ENCODE measurements at regions not wholly inside any gene's neighbourhood (a gene's known extent, or its start where the extent isn't known, plus 50 kb on each side); places are given as distances from the start of the nearest gene placed in this dataset.

GRCh38 chr18:51653507-51654213 lies 456.2 kb upstream of the MEX3C start:
- no peaks in the 10 kb centered on the region for H3K9me3 ChIP-seq (ENCODE audit: control insufficient read depth, low read length, poor library complexity, severe bottlenecking)
- H3K36me3 Mint-ChIP-seq (ENCODE audit: low read depth), result peaks cover 3% of the 10 kb centered on the region
- DNase-seq, result no peak
- H3K4me1 Mint-ChIP-seq, result peaks cover 6% of the 10 kb centered on the region
- ATAC-seq, result no peak
- H3K27ac Mint-ChIP-seq, result no peak overlapping the region
- peaks cover 38% of the 10 kb centered on the region for H3K27me3 Mint-ChIP-seq
- no peak overlapping the region for H3K4me3 Mint-ChIP-seq

- no peaks in the 10 kb centered on the region for H3K9me3 ChIP-seq (ENCODE audit: control insufficient read depth, low read length, poor library complexity, severe bottlenecking)
- H3K36me3 Mint-ChIP-seq (ENCODE audit: low read depth), result peaks cover 3% of the 10 kb centered on the region
- H3K27ac Mint-ChIP-seq, result no peak overlapping the region
- no peak overlapping the region for H3K4me3 Mint-ChIP-seq
- peaks cover 6% of the 10 kb centered on the region for H3K4me1 Mint-ChIP-seq
- DNase-seq (no peak), ATAC-seq (no peak)
- peaks cover 38% of the 10 kb centered on the region for H3K27me3 Mint-ChIP-seq
These were observed 457.2 kb upstream of the MEX3C start for GRCh38 chr18:51654488-51655326.

GRCh38 chr18:51655327-51655698 lies 457.8 kb upstream of the MEX3C start:
- Mint-ChIP-seq H3K36me3 (ENCODE audit: low read depth) (peaks cover 3% of the 10 kb centered on the region), H3K4me3 (no peak overlapping the region), H3K27ac (no peak overlapping the region), H3K4me1 (peaks cover 6% of the 10 kb centered on the region), H3K27me3 (peaks cover 38% of the 10 kb centered on the region)
- DNase-seq (no peak), ATAC-seq (no peak)
- H3K9me3 ChIP-seq (ENCODE audit: control insufficient read depth, low read length, poor library complexity, severe bottlenecking), result no peaks in the 10 kb centered on the region

GRCh38 chr18:51656249-51656648 lies 458.8 kb upstream of the MEX3C start:
- H3K4me1 Mint-ChIP-seq, result peaks cover 6% of the 10 kb centered on the region

GRCh38 chr18:51658436-51658835 lies 461.0 kb upstream of the MEX3C start:
- no peaks in the 10 kb centered on the region for H3K36me3 Mint-ChIP-seq (ENCODE audit: low read depth)
- H3K27ac Mint-ChIP-seq, result no peak overlapping the region
- ATAC-seq (no peak), DNase-seq (no peak)
- H3K4me1 Mint-ChIP-seq, result peaks cover 6% of the 10 kb centered on the region
- peaks cover 23% of the 10 kb centered on the region for H3K27me3 Mint-ChIP-seq
- no peak overlapping the region for H3K4me3 Mint-ChIP-seq
- no peaks in the 10 kb centered on the region for H3K9me3 ChIP-seq (ENCODE audit: control insufficient read depth, low read length, poor library complexity, severe bottlenecking)

More at GRCh38 chr18:51656249-51656648, 458.8 kb upstream of the MEX3C start:
- H3K27ac Mint-ChIP-seq, result no peak overlapping the region
- no peaks in the 10 kb centered on the region for H3K36me3 Mint-ChIP-seq (ENCODE audit: low read depth)
- H3K4me3 Mint-ChIP-seq, result no peak overlapping the region
- DNase-seq (no peak), ATAC-seq (no peak)
- H3K9me3 ChIP-seq (ENCODE audit: control insufficient read depth, low read length, poor library complexity, severe bottlenecking), result no peaks in the 10 kb centered on the region
- peaks cover 30% of the 10 kb centered on the region for H3K27me3 Mint-ChIP-seq

- Mint-ChIP-seq H3K36me3 (ENCODE audit: low read depth) (no peaks in the 10 kb centered on the region), H3K27me3 (peaks cover 25% of the 10 kb centered on the region), H3K27ac (no peak overlapping the region), H3K4me1 (peaks cover 6% of the 10 kb centered on the region), H3K4me3 (no peak overlapping the region)
- no peaks in the 10 kb centered on the region for H3K9me3 ChIP-seq (ENCODE audit: control insufficient read depth, low read length, poor library complexity, severe bottlenecking)
- ATAC-seq, result no peak
- no peak for DNase-seq
These were observed 462.3 kb upstream of the MEX3C start for GRCh38 chr18:51659781-51660180.

GRCh38 chr18:51660188-51660715 lies 462.8 kb upstream of the MEX3C start:
- H3K9me3 ChIP-seq (ENCODE audit: control insufficient read depth, low read length, poor library complexity, severe bottlenecking), result no peaks in the 10 kb centered on the region
- DNase-seq (no peak), ATAC-seq (no peak)
- H3K4me1 Mint-ChIP-seq, result peaks cover 6% of the 10 kb centered on the region
- H3K36me3 Mint-ChIP-seq (ENCODE audit: low read depth), result no peaks in the 10 kb centered on the region
- H3K4me3 Mint-ChIP-seq, result no peak overlapping the region
- peaks cover 24% of the 10 kb centered on the region for H3K27me3 Mint-ChIP-seq
- no peak overlapping the region for H3K27ac Mint-ChIP-seq

- Mint-ChIP-seq H3K4me1 (no peaks in the 10 kb centered on the region), H3K27me3 (peaks cover 34% of the 10 kb centered on the region), H3K4me3 (no peak overlapping the region), H3K27ac (no peak overlapping the region), H3K36me3 (ENCODE audit: low read depth) (no peaks in the 10 kb centered on the region)
- no peak for ATAC-seq
- H3K9me3 ChIP-seq (ENCODE audit: control insufficient read depth, low read length, poor library complexity, severe bottlenecking), result no peaks in the 10 kb centered on the region
- no peak for DNase-seq
These were observed 466.8 kb upstream of the MEX3C start for GRCh38 chr18:51664236-51664635.

- no peak for ATAC-seq
- no peak overlapping the region for H3K27ac Mint-ChIP-seq
These were observed 469.3 kb upstream of the MEX3C start for GRCh38 chr18:51666763-51667191.

GRCh38 chr18:51668101-51668500 lies 470.6 kb upstream of the MEX3C start:
- no peak overlapping the region for H3K4me3 Mint-ChIP-seq
- no peak for ATAC-seq
- DNase-seq, result no peak
- no peaks in the 10 kb centered on the region for H3K36me3 Mint-ChIP-seq (ENCODE audit: low read depth)
- no peak overlapping the region for H3K27ac Mint-ChIP-seq
- H3K27me3 Mint-ChIP-seq, result peaks cover 45% of the 10 kb centered on the region
- no peaks in the 10 kb centered on the region for H3K4me1 Mint-ChIP-seq
- H3K9me3 ChIP-seq (ENCODE audit: control insufficient read depth, low read length, poor library complexity, severe bottlenecking), result no peaks in the 10 kb centered on the region

More at GRCh38 chr18:51666763-51667191, 469.3 kb upstream of the MEX3C start:
- no peak for DNase-seq
- H3K27me3 Mint-ChIP-seq, result peaks cover 45% of the 10 kb centered on the region
- H3K9me3 ChIP-seq (ENCODE audit: control insufficient read depth, low read length, poor library complexity, severe bottlenecking), result no peaks in the 10 kb centered on the region
- H3K4me1 Mint-ChIP-seq, result no peaks in the 10 kb centered on the region
- no peaks in the 10 kb centered on the region for H3K36me3 Mint-ChIP-seq (ENCODE audit: low read depth)
- H3K4me3 Mint-ChIP-seq, result no peak overlapping the region

GRCh38 chr18:51668607-51669006 lies 471.1 kb upstream of the MEX3C start:
- H3K4me1 Mint-ChIP-seq, result no peaks in the 10 kb centered on the region
- no peaks in the 10 kb centered on the region for H3K9me3 ChIP-seq (ENCODE audit: control insufficient read depth, low read length, poor library complexity, severe bottlenecking)
- ATAC-seq, result no peak
- no peak for DNase-seq
- no peaks in the 10 kb centered on the region for H3K36me3 Mint-ChIP-seq (ENCODE audit: low read depth)
- peaks cover 45% of the 10 kb centered on the region for H3K27me3 Mint-ChIP-seq
- H3K4me3 Mint-ChIP-seq, result no peak overlapping the region
- no peak overlapping the region for H3K27ac Mint-ChIP-seq

- H3K36me3 Mint-ChIP-seq (ENCODE audit: low read depth), result no peaks in the 10 kb centered on the region
- DNase-seq, result no peak
- H3K27me3 Mint-ChIP-seq, result peaks cover 4% of the 10 kb centered on the region
- H3K4me3 Mint-ChIP-seq, result no peak overlapping the region
- H3K27ac Mint-ChIP-seq, result no peak overlapping the region
- no peaks in the 10 kb centered on the region for H3K9me3 ChIP-seq (ENCODE audit: control insufficient read depth, low read length, poor library complexity, severe bottlenecking)
- no peak for ATAC-seq
- no peaks in the 10 kb centered on the region for H3K4me1 Mint-ChIP-seq
These were observed 489.1 kb upstream of the MEX3C start for GRCh38 chr18:51686590-51686989.

GRCh38 chr18:51687845-51688585 lies 490.5 kb upstream of the MEX3C start:
- Mint-ChIP-seq H3K27ac (no peak overlapping the region), H3K4me3 (no peak overlapping the region), H3K36me3 (ENCODE audit: low read depth) (no peaks in the 10 kb centered on the region), H3K27me3 (peaks cover 4% of the 10 kb centered on the region), H3K4me1 (no peaks in the 10 kb centered on the region)
- H3K9me3 ChIP-seq (ENCODE audit: control insufficient read depth, low read length, poor library complexity, severe bottlenecking), result no peaks in the 10 kb centered on the region
- DNase-seq (no peak), ATAC-seq (no peak)

Data from T-helper 17 cell (primary cell).